ENCODE measurements at regions not wholly inside any gene's neighbourhood (a gene's known extent, or its start where the extent isn't known, plus 50 kb on each side); places are given as distances from the start of the nearest gene placed in this dataset.

DNA sequence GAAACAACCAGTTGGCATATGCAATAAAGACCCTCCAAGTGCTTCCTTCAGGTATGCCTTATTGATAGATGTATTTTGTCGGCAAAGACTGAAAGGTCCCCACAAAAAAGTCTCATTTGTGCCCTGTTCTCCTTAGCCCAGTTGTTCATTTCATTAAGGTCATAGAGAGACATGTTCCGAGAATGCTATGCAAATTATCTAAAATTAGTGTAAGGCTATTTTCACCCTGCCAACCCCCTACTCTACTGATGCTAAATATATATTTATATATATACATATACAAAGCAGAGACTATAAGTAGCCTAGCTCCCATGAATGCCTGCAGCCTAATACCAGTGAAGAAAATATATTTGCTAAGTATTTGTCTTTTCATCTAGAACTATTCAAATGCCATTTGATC, 96.7 kb upstream of the ADO start:
- Histone ChIP-seq H3K9me3 (no peaks in the 10 kb centered on the region), H3K27ac (no peak overlapping the region), H3K4me3 (no peak overlapping the region), H3K27me3 (no peaks in the 10 kb centered on the region), H3K36me3 (no peaks in the 10 kb centered on the region), H3K4me1 (no peaks in the 10 kb centered on the region)
- no peak for DNase-seq
- 69% methylated on average over 2 of the region's 2 CpGs for WGBS (ENCODE audit: insufficient coverage, low coverage, low lambda C conversion rate, missing lambda C conversion rate)
- TF ChIP-seq CTCF (IDR thresholded peaks at IDR 0.05) (no peak), POLR2A (IDR thresholded peaks at IDR 0.05) (no peak)
- intact Hi-C loops (cut with DNase I), result no loop called here
- no peak for ATAC-seq

- Histone ChIP-seq H3K4me1 (no peaks in the 10 kb centered on the region), H3K27ac (no peak overlapping the region), H3K36me3 (no peaks in the 10 kb centered on the region), H3K9me3 (no peaks in the 10 kb centered on the region), H3K4me3 (no peak overlapping the region), H3K27me3 (no peaks in the 10 kb centered on the region)
- intact Hi-C loops (cut with DNase I), result no loop called here
- no peak for TF ChIP-seq POLR2A (IDR thresholded peaks at IDR 0.05)
- TF ChIP-seq CTCF (IDR thresholded peaks at IDR 0.05), result no peak
- DNase-seq (no peak), ATAC-seq (peak in 2 of 4 donors; percentile 45 to 58)
- 14% methylated on average over 4 of the region's 4 CpGs for WGBS (ENCODE audit: insufficient coverage, low coverage, low lambda C conversion rate, missing lambda C conversion rate)
Observed at GRCh38 chr10:62708569-62708968, 96.0 kb upstream of the ADO start.

GRCh38 chr10:62709200-62709599, 95.3 kb upstream of the ADO start:
- intact Hi-C loops (cut with DNase I), result no loop called here
- 51% methylated on average over 3 of the region's 3 CpGs for WGBS (ENCODE audit: insufficient coverage, low coverage, low lambda C conversion rate, missing lambda C conversion rate)

GRCh38 chr10:62710182-62710581, 94.3 kb upstream of the ADO start:
- 22% methylated on average over 4 of the region's 4 CpGs for WGBS (ENCODE audit: insufficient coverage, low coverage, low lambda C conversion rate, missing lambda C conversion rate)
- no peaks in the 10 kb centered on the region for H3K4me1 ChIP-seq
- no peaks in the 10 kb centered on the region for H3K36me3 ChIP-seq
- ATAC-seq, result peak in 1 of 4 donors; percentile 33
- H3K9me3 ChIP-seq, result no peaks in the 10 kb centered on the region
- no peak overlapping the region for H3K4me3 ChIP-seq
- intact Hi-C loops (cut with DNase I), result no loop called here
- no peak for DNase-seq
- TF ChIP-seq CTCF (IDR thresholded peaks at IDR 0.05), result no peak
- no peak for TF ChIP-seq POLR2A (IDR thresholded peaks at IDR 0.05)
- no peaks in the 10 kb centered on the region for H3K27me3 ChIP-seq
- H3K27ac ChIP-seq, result no peak overlapping the region

More at GRCh38 chr10:62709200-62709599, 95.3 kb upstream of the ADO start:
- ATAC-seq (no peak), DNase-seq (no peak)
- H3K4me1 ChIP-seq, result no peaks in the 10 kb centered on the region
- H3K27me3 ChIP-seq, result no peaks in the 10 kb centered on the region
- H3K9me3 ChIP-seq, result no peaks in the 10 kb centered on the region
- TF ChIP-seq POLR2A (IDR thresholded peaks at IDR 0.05), result no peak
- TF ChIP-seq CTCF (IDR thresholded peaks at IDR 0.05), result no peak
- H3K27ac ChIP-seq, result no peak overlapping the region
- no peak overlapping the region for H3K4me3 ChIP-seq
- no peaks in the 10 kb centered on the region for H3K36me3 ChIP-seq

DNA sequence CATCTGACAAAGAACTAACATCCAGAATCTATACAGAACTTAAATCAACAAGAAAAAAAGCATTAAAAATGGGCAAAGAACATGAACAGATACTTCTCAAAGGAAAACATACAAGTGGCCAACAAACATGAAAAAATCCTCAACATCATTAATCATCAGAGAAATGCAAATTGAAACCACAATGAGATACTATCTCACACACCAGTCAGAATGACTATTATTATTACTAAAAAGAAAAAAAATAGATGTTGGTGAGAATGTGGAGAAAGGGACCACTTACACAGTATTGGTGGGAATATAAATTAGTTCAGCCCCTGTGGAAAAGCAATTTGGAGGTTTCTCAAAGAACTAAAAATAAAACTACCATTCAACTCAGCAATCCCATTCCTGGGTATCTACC, 89.1 kb upstream of the ADO start:
- ATAC-seq, result no peak

More for the DNA sequence above, 89.1 kb upstream of the ADO start:
- Histone ChIP-seq H3K4me3 (no peak overlapping the region), H3K4me1 (no peaks in the 10 kb centered on the region), H3K36me3 (no peaks in the 10 kb centered on the region), H3K9me3 (no peaks in the 10 kb centered on the region), H3K27ac (no peak overlapping the region), H3K27me3 (no peaks in the 10 kb centered on the region)
- TF ChIP-seq POLR2A (IDR thresholded peaks at IDR 0.05) (no peak), CTCF (IDR thresholded peaks at IDR 0.05) (no peak)
- intact Hi-C loops (cut with DNase I), result no loop called here
- DNase-seq, result no peak

All from right lobe of liver (tissue), 6 donors.